HEK293T (cell line): ENCODE measurements at regions not wholly inside any gene's neighbourhood (a gene's known extent, or its start where the extent isn't known, plus 50 kb on each side); places are given as distances from the start of the nearest gene placed in this dataset.

Experiments used
- ARNT ChIP-seq: fragments of 450-650 bp; IDR thresholded peaks from 2 replicates; pipeline ENCODE4 v1.6.1; 2017; ENCODE audit warnings: mild to moderate bottlenecking
- BHLHE40 ChIP-seq: fragments of 450-650 bp; IDR thresholded peaks from 2 replicates; pipeline ENCODE4 v1.6.1; 2016; ENCODE audit warnings: mild to moderate bottlenecking, moderate library complexity, borderline replicate concordance
- FOXK2 ChIP-seq: fragments of 450-650 bp; IDR thresholded peaks from 2 replicates; pipeline ENCODE4 v1.6.1; 2016; ENCODE audit warnings: mild to moderate bottlenecking
- NFRKB ChIP-seq: fragments of 450-650 bp; IDR thresholded peaks from 2 replicates; pipeline ENCODE4 v1.6.1; 2016; ENCODE audit warnings: mild to moderate bottlenecking, moderate library complexity
- SP1 ChIP-seq: fragments of 450-650 bp; IDR thresholded peaks from 2 replicates; pipeline ENCODE4 v1.6.1; 2017
- TARDBP ChIP-seq: fragments of 450-650 bp; IDR thresholded peaks from 2 replicates; pipeline ENCODE4 v1.6.1; 2016
- ZNF384 ChIP-seq: fragments of 450-650 bp; IDR thresholded peaks from 2 replicates; pipeline ENCODE4 v1.6.1; 2016

GRCh38 chr10:21052709-21053104, 155.6 kb upstream of the NEBL start:
- no peak for TF ChIP-seq SP1
- no peak for TF ChIP-seq ZNF384
- no peak for TF ChIP-seq BHLHE40
- no peak for TF ChIP-seq ARNT
- TF ChIP-seq FOXK2 = no peak
- TF ChIP-seq NFRKB = no peak
- TF ChIP-seq TARDBP = no peak
